Transverse colon (tissue), 4 donors: ENCODE measurements at regions not wholly inside any gene's neighbourhood (a gene's known extent, or its start where the extent isn't known, plus 50 kb on each side); places are given as distances from the start of the nearest gene placed in this dataset.

Experiments used
- DNase-seq: peaks from one replicate; pipeline ENCODE4 v3.0.0-alpha.2; 2019
- H3K27ac ChIP-seq, 4 donors: fragments of 200-600 bp; sonication (generic); 2 replicates each; pipeline ENCODE4 v1.5.1; 2016 to 2018; ENCODE audit warnings: inconsistent platforms in 4 of 4
- H3K27me3 ChIP-seq: fragments of 200-600 bp; sonication (generic); 2 replicates; pipeline ENCODE4 v1.5.1; 2017; ENCODE audit warnings: inconsistent platforms
- H3K36me3 ChIP-seq, 4 donors: fragments of 200-600 bp; sonication (generic); 2 replicates each; pipeline ENCODE4 v1.5.1; 2017 to 2019; ENCODE audit warnings: inconsistent platforms in 4 of 4
- H3K4me1 ChIP-seq, 4 donors: fragments of 200-600 bp; sonication (generic); 2 replicates each; pipeline ENCODE4 v1.5.1; 2017 to 2020; ENCODE audit warnings: inconsistent platforms in 4 of 4
- H3K4me3 ChIP-seq, 4 donors: fragments of 200-600 bp; sonication (generic); 1 replicate in 1 of 4; 2 replicates in 3 of 4; pipeline versions ENCODE4 v1.5.1 to v1.6.1; 2017 to 2019; ENCODE audit warnings: inconsistent platforms in 4 of 4
- H3K9me3 ChIP-seq, 2 donors: fragments of 200-600 bp; sonication (generic); 2 replicates each; pipeline ENCODE4 v1.5.1; 2017 to 2019; ENCODE audit warnings: inconsistent platforms in 2 of 2
- CTCF ChIP-seq, 5 experiments: fragments of 200-600 bp in 3 of 5; fragments of 450-650 bp in 2 of 5; sonication (generic) in 3 of 5; IDR thresholded peaks; 1 replicate in 2 of 5; 2 replicates in 3 of 5; pipeline ENCODE4 v1.5.1; 2016 to 2017; ENCODE audit warnings: antibody characterized with exemption in 5 of 5, inconsistent platforms in 3 of 5, mild to moderate bottlenecking in 2 of 5, moderate library complexity in 1 of 5
- EP300 ChIP-seq: sonication (generic); formaldehyde crosslinking; IDR thresholded peaks from one replicate; pipeline ENCODE4 v1.6.1; 2017; ENCODE audit warnings: antibody characterized with exemption, low read depth
- POLR2A ChIP-seq: fragments of 450-650 bp; IDR thresholded peaks from one replicate; pipeline ENCODE4 v1.6.1; 2016; ENCODE audit warnings: antibody characterized with exemption, mild to moderate bottlenecking, moderate library complexity
- POLR2AphosphoS5 ChIP-seq, 3 donors: sonication (generic); formaldehyde crosslinking; IDR thresholded peaks; one replicate each; pipeline ENCODE4 v1.6.1; 2016; ENCODE audit warnings: antibody characterized with exemption in 3 of 3
- WGBS, 2 donors: methylation state at CpG; one replicate each; pipeline ENCODE4 v1.1.5; 2018; ENCODE audit warnings: low coverage in 1 of 2; 5-methylcytosine and 5-hydroxymethylcytosine counted together
- in situ Hi-C, 4 donors: fragments of 200-750 bp; cut with MboI; loops; one replicate each; pipeline versions ENCODE4 v1.15.0 to v1.15.1; 2017; ENCODE audit warnings: low sequenced_read_pairs in 3 of 4, low pct_ligation_motif_present in 1 of 4, low pct_unique_long_range_greater_than_20kb in 1 of 4
- intact Hi-C: fragments of 100-400 bp; cut with DNase I; formaldehyde crosslinking; loops from one replicate; pipeline ENCODE4 v1.15.1; 2023; ENCODE audit warnings: low total_unique reads

- DNase-seq = no peak
- Histone ChIP-seq H3K9me3 (no peaks in the 10 kb centered on the region), H3K4me1 (peaks cover 0 to 13% (median 7%) of the 10 kb centered on the region in 4 donors), H3K4me3 (no peak overlapping the region), H3K27me3 (no peaks in the 10 kb centered on the region), H3K27ac (no peak overlapping the region), H3K36me3 (no peaks in the 10 kb centered on the region)
- TF ChIP-seq POLR2AphosphoS5 (IDR thresholded peaks at IDR 0.05) (no peak), EP300 (no peak), CTCF (IDR thresholded peaks at IDR 0.05) (no peak), POLR2A (no peak)
- in situ Hi-C loops (no loop called here), intact Hi-C loops (no loop called here)
- WGBS, 2 donors = 70 to 74% methylated on average over 1 of the region's 1 CpG
Measured at GRCh38 chr4:30953799-30954198, 233.6 kb downstream of the PCDH7 start.

GRCh38 chr4:30956916-30957315 is 236.7 kb downstream of the PCDH7 start:
- Histone ChIP-seq H3K4me3 (no peak overlapping the region), H3K27me3 (no peaks in the 10 kb centered on the region), H3K9me3 (no peaks in the 10 kb centered on the region), H3K27ac (no peak overlapping the region), H3K4me1 (peaks cover 0 to 13% (median 7%) of the 10 kb centered on the region in 4 donors), H3K36me3 (no peaks in the 10 kb centered on the region)
- no peak for TF ChIP-seq POLR2AphosphoS5 (IDR thresholded peaks at IDR 0.05)
- TF ChIP-seq POLR2A = no peak
- TF ChIP-seq EP300 = no peak
- no peak for TF ChIP-seq CTCF (IDR thresholded peaks at IDR 0.05)
- no peak for DNase-seq
- in situ Hi-C loops (no loop called here), intact Hi-C loops (no loop called here)
- 85 to 87% methylated on average over 6 of the region's 6 CpGs for WGBS, 2 donors

GRCh38 chr4:30957706-30958105 is 237.5 kb downstream of the PCDH7 start:
- H3K36me3 ChIP-seq = no peaks in the 10 kb centered on the region
- H3K27ac ChIP-seq = no peak overlapping the region
- WGBS, 2 donors = 63 to 68% methylated on average over 4 of the region's 4 CpGs
- in situ Hi-C loops = no loop called here
- peaks cover 0 to 8% (median 4%) of the 10 kb centered on the region in 4 donors for H3K4me1 ChIP-seq
- H3K4me3 ChIP-seq = no peak overlapping the region
- H3K27me3 ChIP-seq = no peaks in the 10 kb centered on the region
- TF ChIP-seq CTCF (IDR thresholded peaks at IDR 0.05) = no peak
- TF ChIP-seq EP300 = no peak
- TF ChIP-seq POLR2AphosphoS5 (IDR thresholded peaks at IDR 0.05) = no peak
- TF ChIP-seq POLR2A = no peak
- no peak for DNase-seq
- H3K9me3 ChIP-seq = no peaks in the 10 kb centered on the region
- intact Hi-C loops = no loop called here

GRCh38 chr4:30959781-30960485 is 239.8 kb downstream of the PCDH7 start:
- intact Hi-C loops = no loop called here
- Histone ChIP-seq H3K9me3 (no peaks in the 10 kb centered on the region), H3K27me3 (no peaks in the 10 kb centered on the region), H3K27ac (no peak overlapping the region), H3K4me1 (no peaks in the 10 kb centered on the region), H3K4me3 (no peak overlapping the region), H3K36me3 (no peaks in the 10 kb centered on the region)
- 78 to 79% methylated on average over 3 of the region's 3 CpGs for WGBS, 2 donors
- in situ Hi-C loops = no loop called here
- TF ChIP-seq EP300 (no peak), CTCF (IDR thresholded peaks at IDR 0.05) (no peak), POLR2AphosphoS5 (IDR thresholded peaks at IDR 0.05) (no peak), POLR2A (no peak)
- no peak for DNase-seq
